H9 (cell line): ENCODE measurements at regions not wholly inside any gene's neighbourhood (a gene's known extent, or its start where the extent isn't known, plus 50 kb on each side); places are given as distances from the start of the nearest gene placed in this dataset.

ENCODE experiments used
- DNase-seq: peaks from one replicate; pipeline ENCODE4 v3.0.0-alpha.2; 2017
- H2AFZ ChIP-seq: one replicate; pipeline ENCODE4 v1.6.1; 2013; ENCODE audit warnings: mild to moderate bottlenecking, low read length, control low read depth, moderate library complexity
- H2AK5ac ChIP-seq: 2 replicates; pipeline ENCODE4 v1.6.1; 2013; ENCODE audit warnings: low read length, control low read depth, mixed read lengths; ENCODE audit not compliant: insufficient read length
- H2BK120ac ChIP-seq: one replicate; pipeline ENCODE4 v1.6.1; 2013; ENCODE audit warnings: low read depth, mild to moderate bottlenecking, low read length, control low read depth, inconsistent platforms; ENCODE audit not compliant: poor library complexity, severe bottlenecking
- H2BK12ac ChIP-seq: 2 replicates; pipeline ENCODE4 v1.6.1; 2013; ENCODE audit warnings: low read length, control low read depth, mixed read lengths, low read depth; ENCODE audit not compliant: insufficient read length
- H2BK15ac ChIP-seq: 2 replicates; pipeline ENCODE4 v1.6.1; 2013; ENCODE audit warnings: low read depth, low read length, control low read depth
- H2BK20ac ChIP-seq: one replicate; pipeline ENCODE4 v1.6.1; 2013; ENCODE audit warnings: low read depth, mild to moderate bottlenecking, low read length, control low read depth, inconsistent platforms; ENCODE audit not compliant: poor library complexity, severe bottlenecking
- H2BK5ac ChIP-seq: 2 replicates; pipeline ENCODE4 v1.6.1; 2013; ENCODE audit warnings: low read length, control low read depth, mixed read lengths; ENCODE audit not compliant: insufficient read length
- H3K14ac ChIP-seq: 2 replicates; pipeline ENCODE4 v1.6.1; 2013; ENCODE audit warnings: low read length, control low read depth; ENCODE audit not compliant: insufficient read depth
- H3K18ac ChIP-seq: 2 replicates; pipeline ENCODE4 v1.6.1; 2013; ENCODE audit warnings: low read depth, mild to moderate bottlenecking, mixed read lengths, low read length, control low read depth; ENCODE audit not compliant: insufficient read length
- H3K23ac ChIP-seq: 2 replicates; pipeline ENCODE4 v1.6.1; 2013; ENCODE audit warnings: low read length, control low read depth, mixed read lengths, low read depth; ENCODE audit not compliant: insufficient read length
- H3K23me2 ChIP-seq: 2 replicates; pipeline ENCODE4 v1.6.1; 2013; ENCODE audit warnings: low read depth, mild to moderate bottlenecking, mixed read lengths, low read length, control low read depth; ENCODE audit not compliant: insufficient read length, poor library complexity, severe bottlenecking
- H3K27ac ChIP-seq: 2 replicates; pipeline ENCODE4 v1.5.1; 2013; ENCODE audit warnings: low read length, control low read depth, mixed read lengths, low read depth; ENCODE audit not compliant: insufficient read length
- H3K27me3 ChIP-seq: 2 replicates; pipeline ENCODE4 v1.6.1; 2013; ENCODE audit warnings: low read length, control low read depth, inconsistent platforms; ENCODE audit not compliant: insufficient read depth
- H3K4ac ChIP-seq: 2 replicates; pipeline ENCODE4 v1.6.1; 2013; ENCODE audit warnings: low read depth, mild to moderate bottlenecking, control low read depth, inconsistent platforms, low read length, moderate library complexity
- H3K4me1 ChIP-seq: 2 replicates; pipeline ENCODE4 v1.6.1; 2013; ENCODE audit warnings: low read length, control low read depth, inconsistent platforms; ENCODE audit not compliant: insufficient read depth
- H3K4me2 ChIP-seq: 2 replicates; pipeline ENCODE4 v1.6.1; 2013; ENCODE audit warnings: low read length, control low read depth, mixed read lengths; ENCODE audit not compliant: insufficient read length, insufficient read depth
- H3K56ac ChIP-seq: 2 replicates; pipeline ENCODE4 v1.6.1; 2013; ENCODE audit warnings: low read depth, mild to moderate bottlenecking, mixed read lengths, low read length, control low read depth; ENCODE audit not compliant: insufficient read length
- H3K79me1 ChIP-seq: 2 replicates; pipeline ENCODE4 v1.6.1; 2013; ENCODE audit warnings: low read depth, mild to moderate bottlenecking, moderate library complexity, low read length, control low read depth, inconsistent platforms; ENCODE audit not compliant: insufficient read depth, poor library complexity, severe bottlenecking
- H3K79me2 ChIP-seq: 2 replicates; pipeline ENCODE4 v1.6.1; 2013; ENCODE audit warnings: low read length, control low read depth, inconsistent platforms; ENCODE audit not compliant: insufficient read depth
- H3K9ac ChIP-seq: 2 replicates; pipeline ENCODE4 v1.6.1; 2013; ENCODE audit warnings: low read length, control low read depth, mixed read lengths; ENCODE audit not compliant: insufficient read length; ENCODE audit errors: extremely low read depth
- H3K9me3 ChIP-seq: one replicate; pipeline ENCODE4 v1.6.1; 2013; ENCODE audit warnings: low read depth, low read length, inconsistent platforms; ENCODE audit not compliant: control insufficient read depth
- H3T11ph ChIP-seq: one replicate; pipeline ENCODE4 v1.6.1; 2013; ENCODE audit warnings: mild to moderate bottlenecking, low read length, control low read depth, inconsistent platforms
- H4K20me1 ChIP-seq: one replicate; pipeline ENCODE4 v1.6.1; 2013; ENCODE audit not compliant: control insufficient read depth, insufficient read length, insufficient read depth
- H4K5ac ChIP-seq: 2 replicates; pipeline ENCODE4 v1.6.1; 2013; ENCODE audit warnings: low read depth, mild to moderate bottlenecking, mixed read lengths, low read length, control low read depth; ENCODE audit not compliant: insufficient read length
- H4K8ac ChIP-seq: replicated peaks from 2 replicates; pipeline ENCODE4 v1.6.1; 2013; ENCODE audit warnings: low read length, control low read depth, mixed read lengths, low read depth; ENCODE audit not compliant: insufficient read length
- H4K91ac ChIP-seq: 2 replicates; pipeline ENCODE4 v1.6.1; 2013; ENCODE audit warnings: low read depth, mild to moderate bottlenecking, moderate library complexity, mixed read lengths, low read length, control low read depth; ENCODE audit not compliant: insufficient read length
- H3K27ac Mint-ChIP-seq, 3 experiments: 2 replicates in 2 of 3; 3 replicates in 1 of 3; pipeline ENCODE4 v1.8.0; 2020 to 2021; ENCODE audit warnings: mixed read lengths in 3 of 3, mild to moderate bottlenecking in 1 of 3, moderate library complexity in 1 of 3
- H3K27me3 Mint-ChIP-seq: 2 replicates; pipeline ENCODE4 v1.8.0; 2021; ENCODE audit warnings: low read depth, mild to moderate bottlenecking, moderate library complexity, mixed read lengths
- H3K36me3 Mint-ChIP-seq, 3 experiments: 2 replicates in 2 of 3; 3 replicates in 1 of 3; pipeline ENCODE4 v1.8.0; 2020 to 2021; ENCODE audit warnings: low read depth in 3 of 3, mixed read lengths in 3 of 3; ENCODE audit not compliant: insufficient read depth in 1 of 3
- H3K4me1 Mint-ChIP-seq, 2 experiments: 2 replicates each; pipeline ENCODE4 v1.8.0; 2020; ENCODE audit warnings: mixed read lengths in 2 of 2
- H3K4me3 Mint-ChIP-seq, 2 experiments: 2 replicates in 1 of 2; 3 replicates in 1 of 2; pipeline ENCODE4 v1.8.0; 2020 to 2021; ENCODE audit warnings: mild to moderate bottlenecking in 2 of 2, mixed read lengths in 2 of 2, moderate library complexity in 1 of 2
- H3K9me3 Mint-ChIP-seq, 2 experiments: 2 replicates in 1 of 2; 3 replicates in 1 of 2; pipeline ENCODE4 v1.8.0; 2020; ENCODE audit warnings: mild to moderate bottlenecking in 2 of 2, mixed read lengths in 2 of 2, moderate library complexity in 1 of 2
- CTCF ChIP-seq: fragments of 200-600 bp; sonication (generic); conservative IDR thresholded peaks from 3 replicates; pipeline ENCODE4 v1.8.0; 2021; ENCODE audit warnings: antibody characterized with exemption, mild to moderate bottlenecking
- WGBS: extraction: QIAGEN DNeasy Blood & Tissue Kit; methylation state at CpG from one replicate; pipeline ENCODE4 v1.1.7; 2013; ENCODE audit warnings: missing lambda C conversion rate, low lambda C conversion rate, mixed read lengths; ENCODE audit not compliant: insufficient read length; ENCODE audit errors: extremely low coverage; 5-methylcytosine and 5-hydroxymethylcytosine counted together

GRCh38 chr6:18668994-18669393, 281.8 kb downstream of the RNF144B start:
- Histone ChIP-seq H3K4me2 (no peak overlapping the region), H3K14ac (no peak overlapping the region), H2BK20ac (no peak overlapping the region), H4K5ac (no peak overlapping the region), H3K23me2 (no peaks in the 10 kb centered on the region), H3K9ac (no peak overlapping the region), H3K79me2 (no peaks in the 10 kb centered on the region), H2BK15ac (no peak overlapping the region), H3K23ac (no peak overlapping the region), H3K27me3 (no peaks in the 10 kb centered on the region), H4K91ac (no peak overlapping the region), H3K4me1 (no peaks in the 10 kb centered on the region), H2BK5ac (no peak overlapping the region), H2BK12ac (no peak overlapping the region), H3K56ac (no peak overlapping the region), H3K18ac (no peak overlapping the region), H2BK120ac (no peak overlapping the region), H3K4ac (no peak overlapping the region), H2AFZ (no peak overlapping the region), H4K20me1 (no peaks in the 10 kb centered on the region), H3T11ph (no peak overlapping the region), H2AK5ac (no peak overlapping the region), H3K27ac (no peak overlapping the region), H4K8ac (no peak overlapping the region), H3K9me3 (no peaks in the 10 kb centered on the region), H3K79me1 (no peaks in the 10 kb centered on the region)
- no peak for DNase-seq
- Mint-ChIP-seq H3K36me3 (no peaks in the 10 kb centered on the region), H3K27ac (no peak overlapping the region), H3K4me3 (no peak overlapping the region), H3K4me1 (no peaks in the 10 kb centered on the region), H3K9me3 (no peaks in the 10 kb centered on the region), H3K27me3 (no peaks in the 10 kb centered on the region)
- no peak for TF ChIP-seq CTCF
- whole genome bisulfite sequencing = no CpG with 5 or more reads among the region's 3 CpGs
